RWPE2 (cell line): ENCODE measurements at regions not wholly inside any gene's neighbourhood (a gene's known extent, or its start where the extent isn't known, plus 50 kb on each side); places are given as distances from the start of the nearest gene placed in this dataset.
A peak's percentile ranks its signal among the peaks of the same experiment; 100 is the strongest.

ENCODE experiments used
- ATAC-seq: fragments of 200-7000 bp; cut with Tn5 transposase; 3 replicates; pipeline ENCODE4 v1.9.1; 2021; ENCODE audit warnings: low read depth
- DNase-seq: peaks from one replicate; pipeline ENCODE4 v3.0.0-alpha.2; 2020; ENCODE audit warnings: low spot score
- H3K27ac ChIP-seq: fragments of 450-650 bp; 2 replicates; pipeline ENCODE4 v1.5.1; 2017; ENCODE audit warnings: mild to moderate bottlenecking; ENCODE audit not compliant: poor library complexity, severe bottlenecking
- H3K27me3 ChIP-seq: fragments of 250-450 bp; sonication (Bioruptor Pico); 2 replicates; pipeline ENCODE4 v1.5.1; 2021; ENCODE audit warnings: mild to moderate bottlenecking, moderate library complexity; ENCODE audit not compliant: insufficient read depth, poor library complexity, severe bottlenecking
- H3K36me3 ChIP-seq: fragments of 250-450 bp; sonication (Bioruptor Pico); 2 replicates; pipeline ENCODE4 v1.5.1; 2020; ENCODE audit warnings: low read depth, mild to moderate bottlenecking, moderate library complexity
- H3K4me1 ChIP-seq: fragments of 250-450 bp; sonication (Bioruptor Pico); 2 replicates; pipeline ENCODE4 v1.5.1; 2021; ENCODE audit warnings: mild to moderate bottlenecking, moderate library complexity; ENCODE audit not compliant: insufficient read depth, poor library complexity, severe bottlenecking
- H3K4me3 ChIP-seq: fragments of 250-450 bp; sonication (Bioruptor Pico); 2 replicates; pipeline ENCODE4 v1.5.1; 2021; ENCODE audit warnings: mild to moderate bottlenecking, moderate library complexity; ENCODE audit not compliant: severe bottlenecking
- H3K9me3 ChIP-seq: fragments of 250-450 bp; sonication (Bioruptor Pico); 2 replicates; pipeline ENCODE4 v1.5.1; 2021; ENCODE audit warnings: mild to moderate bottlenecking, moderate library complexity; ENCODE audit not compliant: severe bottlenecking
- TF ChIP-seq, protein P1 (sequence below): fragments of 450-650 bp; IDR thresholded peaks from one replicate; pipeline ENCODE4 v1.5.1; 2017; ENCODE audit warnings: mild to moderate bottlenecking, moderate library complexity; ENCODE audit not compliant: poor library complexity, severe bottlenecking

DNA sequence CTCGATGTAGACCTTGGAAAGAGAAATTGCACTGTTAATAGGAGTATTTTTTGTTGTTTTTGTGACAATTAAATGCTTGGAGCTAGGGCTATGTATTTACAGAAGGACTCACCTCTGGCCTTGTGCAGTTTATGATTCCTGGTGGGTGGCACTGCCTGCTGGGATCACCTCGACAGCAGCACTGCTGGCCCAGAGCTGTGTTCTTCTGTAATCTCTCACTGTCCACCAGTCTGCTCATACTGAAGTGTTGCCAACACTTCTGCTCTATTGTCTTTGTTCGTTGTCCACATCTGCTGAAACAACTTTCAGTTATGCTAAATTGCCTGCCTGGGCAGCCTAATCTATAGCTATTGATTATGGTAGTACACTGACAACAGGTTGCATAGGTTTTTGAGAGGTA, 194.4 kb upstream of the ANK2 start:
- Histone ChIP-seq H3K4me1 (peaks cover 16% of the 10 kb centered on the region), H3K27ac (no peak overlapping the region), H3K4me3 (no peak overlapping the region), H3K27me3 (no peaks in the 10 kb centered on the region), H3K9me3 (no peaks in the 10 kb centered on the region), H3K36me3 (no peaks in the 10 kb centered on the region)
- ATAC-seq: no peak
- TF ChIP-seq, protein P1, sequence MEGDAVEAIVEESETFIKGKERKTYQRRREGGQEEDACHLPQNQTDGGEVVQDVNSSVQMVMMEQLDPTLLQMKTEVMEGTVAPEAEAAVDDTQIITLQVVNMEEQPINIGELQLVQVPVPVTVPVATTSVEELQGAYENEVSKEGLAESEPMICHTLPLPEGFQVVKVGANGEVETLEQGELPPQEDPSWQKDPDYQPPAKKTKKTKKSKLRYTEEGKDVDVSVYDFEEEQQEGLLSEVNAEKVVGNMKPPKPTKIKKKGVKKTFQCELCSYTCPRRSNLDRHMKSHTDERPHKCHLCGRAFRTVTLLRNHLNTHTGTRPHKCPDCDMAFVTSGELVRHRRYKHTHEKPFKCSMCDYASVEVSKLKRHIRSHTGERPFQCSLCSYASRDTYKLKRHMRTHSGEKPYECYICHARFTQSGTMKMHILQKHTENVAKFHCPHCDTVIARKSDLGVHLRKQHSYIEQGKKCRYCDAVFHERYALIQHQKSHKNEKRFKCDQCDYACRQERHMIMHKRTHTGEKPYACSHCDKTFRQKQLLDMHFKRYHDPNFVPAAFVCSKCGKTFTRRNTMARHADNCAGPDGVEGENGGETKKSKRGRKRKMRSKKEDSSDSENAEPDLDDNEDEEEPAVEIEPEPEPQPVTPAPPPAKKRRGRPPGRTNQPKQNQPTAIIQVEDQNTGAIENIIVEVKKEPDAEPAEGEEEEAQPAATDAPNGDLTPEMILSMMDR: no peak
- DNase-seq: no peak

DNA sequence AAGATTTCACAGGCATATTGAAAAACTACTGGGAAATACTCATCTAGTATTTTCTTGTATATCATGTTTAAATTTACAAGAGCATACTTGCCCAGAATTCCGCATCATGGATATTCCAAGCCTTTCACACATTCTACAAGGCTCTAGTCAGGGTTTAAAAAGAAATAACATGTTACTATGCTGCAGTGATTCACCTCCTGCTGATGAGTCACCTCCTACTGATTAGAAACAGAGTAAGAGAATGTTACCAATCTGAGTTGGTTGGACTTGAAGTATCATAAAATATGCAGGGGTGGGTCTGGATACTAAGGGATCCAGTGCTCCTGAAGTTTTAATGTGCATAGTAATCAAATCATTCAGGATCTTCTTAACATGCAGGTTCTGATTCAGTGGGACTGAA, 192.0 kb upstream of the ANK2 start:
- Histone ChIP-seq H3K9me3 (no peaks in the 10 kb centered on the region), H3K27ac (peak overlapping the region; percentile 54), H3K4me3 (no peak overlapping the region), H3K27me3 (no peaks in the 10 kb centered on the region), H3K4me1 (peaks cover 16% of the 10 kb centered on the region), H3K36me3 (no peaks in the 10 kb centered on the region)
- ATAC-seq (peak; percentile 98), DNase-seq (no peak)
- TF ChIP-seq, protein P1: no peak

DNA sequence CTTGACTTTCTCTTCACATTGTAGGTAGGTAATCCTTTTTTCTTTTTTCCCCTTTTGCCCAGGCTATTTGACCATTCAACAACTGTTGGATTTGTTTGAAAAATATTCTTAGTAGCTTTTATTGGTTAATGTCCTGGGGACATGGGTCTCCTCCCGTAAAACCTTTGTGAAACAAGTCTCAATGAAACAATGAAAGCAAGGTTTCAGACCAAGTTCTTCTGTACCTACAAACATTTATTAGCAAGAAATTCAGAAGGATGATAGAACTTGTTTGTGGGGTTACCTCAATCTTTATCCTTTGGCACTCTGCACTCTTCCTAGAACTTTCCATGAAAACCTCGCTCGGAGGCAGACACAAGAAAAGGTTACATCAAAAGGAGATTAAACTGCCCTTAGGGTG, 190.7 kb upstream of the ANK2 start:
- Histone ChIP-seq H3K4me3 (no peak overlapping the region), H3K27me3 (no peaks in the 10 kb centered on the region), H3K9me3 (no peaks in the 10 kb centered on the region), H3K27ac (peak overlapping the region; percentile 54), H3K4me1 (peaks cover 16% of the 10 kb centered on the region), H3K36me3 (no peaks in the 10 kb centered on the region)
- TF ChIP-seq, protein P1: no peak
- DNase-seq (no peak), ATAC-seq (no peak)

DNA sequence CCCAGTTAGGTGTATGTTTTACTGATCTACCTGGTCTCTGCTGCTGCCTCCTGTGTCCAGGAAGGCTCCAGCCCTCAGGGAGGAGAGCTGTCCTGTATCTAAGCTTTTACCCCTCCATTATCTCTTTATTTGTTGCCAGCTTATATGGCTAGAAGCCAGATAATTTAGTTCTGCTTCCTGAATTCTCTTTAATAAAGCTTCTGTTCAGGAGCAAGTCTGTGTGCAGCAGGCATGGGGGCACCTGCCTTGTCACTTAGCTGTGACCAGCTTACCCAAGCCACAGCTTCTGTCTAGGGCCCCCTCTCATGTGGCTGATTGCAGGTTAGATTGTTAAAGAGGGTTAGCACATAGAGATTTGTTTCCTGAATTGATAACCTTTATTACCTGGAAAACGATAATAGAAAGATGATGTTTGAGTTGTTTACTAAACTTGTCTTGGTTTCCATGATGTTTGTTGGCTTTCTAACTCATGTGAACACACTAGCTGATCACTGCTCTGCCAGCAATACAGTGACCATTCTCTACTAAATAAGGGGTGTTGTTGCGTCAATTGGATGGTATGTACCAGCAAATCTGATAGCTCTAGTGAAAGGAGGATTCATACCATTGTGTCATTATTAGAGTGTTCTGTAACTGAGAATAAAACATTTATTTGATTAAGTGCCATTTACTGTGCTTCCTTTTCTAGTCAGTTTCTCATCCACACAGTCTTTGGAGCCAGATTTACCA, 189.8 kb upstream of the ANK2 start:
- TF ChIP-seq, protein P1: no peak
- no peak for DNase-seq
- no peaks in the 10 kb centered on the region for H3K27me3 ChIP-seq
- no peaks in the 10 kb centered on the region for H3K9me3 ChIP-seq
- H3K27ac ChIP-seq: no peak overlapping the region
- H3K36me3 ChIP-seq: no peaks in the 10 kb centered on the region
- H3K4me1 ChIP-seq: peaks cover 16% of the 10 kb centered on the region
- no peak for ATAC-seq
- H3K4me3 ChIP-seq: no peak overlapping the region
